Type B pancreatic cell (in vitro differentiated cells): ENCODE measurements at regions not wholly inside any gene's neighbourhood (a gene's known extent, or its start where the extent isn't known, plus 50 kb on each side); places are given as distances from the start of the nearest gene placed in this dataset.

Experiments used
- DNase-seq: peaks from one replicate; pipeline ENCODE4 v3.0.0; 2021; ENCODE audit warnings: mixed read lengths; ENCODE audit not compliant: unreplicated experiment; ENCODE audit errors: extremely low spot score
- H3K27ac Mint-ChIP-seq: 2 replicates; pipeline ENCODE4 v1.8.0; 2021; ENCODE audit warnings: mild to moderate bottlenecking, mixed read lengths
- H3K27me3 Mint-ChIP-seq: 2 replicates; pipeline ENCODE4 v1.8.0; 2021; ENCODE audit warnings: mixed read lengths
- H3K36me3 Mint-ChIP-seq: 2 replicates; pipeline ENCODE4 v1.8.0; 2021; ENCODE audit warnings: mixed read lengths
- H3K4me1 Mint-ChIP-seq: one replicate; pipeline ENCODE4 v1.8.0; 2021; ENCODE audit warnings: mixed read lengths; ENCODE audit not compliant: unreplicated experiment
- H3K4me3 Mint-ChIP-seq: 2 replicates; pipeline ENCODE4 v1.8.0; 2021; ENCODE audit warnings: mild to moderate bottlenecking, mixed read lengths
- H3K9me3 Mint-ChIP-seq: 2 replicates; pipeline ENCODE4 v1.8.0; 2021; ENCODE audit warnings: mixed read lengths
- CTCF ChIP-seq: fragments of 200-600 bp; sonication (generic); conservative IDR thresholded peaks from 2 replicates; pipeline ENCODE4 v1.5.0; 2021; ENCODE audit warnings: antibody characterized with exemption, mild to moderate bottlenecking

GRCh38 chr21:39093526-39093925 is 89.7 kb downstream of the PSMG1 start:
- H3K27ac Mint-ChIP-seq: no peak overlapping the region
- H3K27me3 Mint-ChIP-seq: peaks cover 6% of the 10 kb centered on the region
- H3K4me3 Mint-ChIP-seq: no peak overlapping the region
- H3K4me1 Mint-ChIP-seq: peaks cover 28% of the 10 kb centered on the region
- no peak for TF ChIP-seq CTCF
- no peaks in the 10 kb centered on the region for H3K9me3 Mint-ChIP-seq
- no peaks in the 10 kb centered on the region for H3K36me3 Mint-ChIP-seq
- DNase-seq: no peak

GRCh38 chr21:39088831-39089380 is 94.3 kb downstream of the PSMG1 start:
- Mint-ChIP-seq H3K27me3 (peaks cover 8% of the 10 kb centered on the region), H3K9me3 (no peaks in the 10 kb centered on the region), H3K36me3 (no peaks in the 10 kb centered on the region), H3K4me1 (peaks cover 11% of the 10 kb centered on the region), H3K27ac (peak overlapping the region; percentile 20), H3K4me3 (no peak overlapping the region)
- TF ChIP-seq CTCF: no peak
- no peak for DNase-seq

- Mint-ChIP-seq H3K36me3 (no peaks in the 10 kb centered on the region), H3K4me3 (no peak overlapping the region), H3K4me1 (peaks cover 15% of the 10 kb centered on the region), H3K27me3 (peaks cover 11% of the 10 kb centered on the region), H3K9me3 (no peaks in the 10 kb centered on the region), H3K27ac (no peak overlapping the region)
- no peak for TF ChIP-seq CTCF
- no peak for DNase-seq
These were observed 95.2 kb downstream of the PSMG1 start for GRCh38 chr21:39088031-39088370.

DNA sequence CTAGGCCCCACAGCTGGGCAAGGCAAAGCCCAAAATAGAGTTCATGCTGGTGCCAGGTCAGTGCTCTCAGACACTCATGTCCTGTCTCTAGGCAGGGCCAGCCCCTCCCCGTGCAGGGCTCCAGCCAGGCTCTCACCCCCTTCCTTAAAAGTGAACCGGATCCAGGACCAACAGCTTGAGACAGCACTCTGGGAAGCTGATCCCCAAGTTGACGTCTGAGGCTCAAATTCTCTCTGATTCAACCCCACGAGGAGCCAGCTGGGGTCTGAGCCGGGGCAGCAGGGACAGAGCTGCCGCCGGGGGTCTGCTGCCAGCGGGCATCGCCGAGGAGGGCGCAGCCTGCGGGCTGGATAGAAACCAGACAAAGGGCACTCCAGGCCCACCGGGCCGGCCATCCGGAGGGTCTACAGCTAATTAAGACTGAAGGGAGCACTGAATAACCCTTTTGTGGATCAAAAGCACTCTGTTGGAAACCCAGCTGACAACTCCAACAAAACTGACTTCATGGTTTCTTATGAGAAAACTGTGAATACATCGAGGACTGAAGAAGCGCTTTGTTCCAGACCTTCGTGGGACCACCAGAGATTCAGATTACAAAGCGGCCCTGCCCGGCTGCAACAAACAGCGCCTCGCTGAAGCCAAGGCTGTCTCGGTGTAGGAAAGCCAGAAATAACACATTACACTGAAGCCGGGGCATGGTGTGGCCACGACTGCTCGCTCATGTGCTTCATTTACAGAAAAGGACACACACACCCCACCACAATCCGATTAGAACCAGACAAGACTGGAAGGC is 95.8 kb downstream of the PSMG1 start:
- no peaks in the 10 kb centered on the region for H3K36me3 Mint-ChIP-seq
- H3K27ac Mint-ChIP-seq: peak overlapping the region; percentile 5
- no peak for TF ChIP-seq CTCF
- H3K27me3 Mint-ChIP-seq: peaks cover 15% of the 10 kb centered on the region
- H3K4me1 Mint-ChIP-seq: peaks cover 15% of the 10 kb centered on the region
- H3K9me3 Mint-ChIP-seq: no peaks in the 10 kb centered on the region
- H3K4me3 Mint-ChIP-seq: no peak overlapping the region
- no peak for DNase-seq

DNA sequence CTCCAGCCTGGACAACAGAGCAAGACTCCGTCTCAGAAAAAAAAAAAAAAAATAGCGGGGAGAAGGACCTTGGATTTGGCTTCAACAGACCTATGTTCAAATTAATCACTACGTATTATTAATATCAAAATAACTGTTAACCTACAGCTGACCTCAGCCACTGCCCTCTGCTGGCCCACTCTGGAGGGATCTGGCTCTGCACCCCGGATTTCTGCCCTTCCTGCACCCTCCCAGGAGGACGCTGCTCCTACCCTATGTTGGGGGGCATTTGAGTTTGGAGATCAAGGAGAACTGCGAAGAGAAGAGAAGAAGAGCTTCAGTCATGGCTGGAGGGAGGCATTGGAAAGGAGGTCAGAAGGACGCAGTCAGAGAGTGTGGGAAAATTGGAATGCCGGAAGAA is 96.7 kb downstream of the PSMG1 start:
- DNase-seq: no peak
- no peak overlapping the region for H3K4me3 Mint-ChIP-seq
- H3K27ac Mint-ChIP-seq: peak overlapping the region; percentile 5

More for the DNA sequence above, 96.7 kb downstream of the PSMG1 start:
- no peaks in the 10 kb centered on the region for H3K36me3 Mint-ChIP-seq
- TF ChIP-seq CTCF: peak; percentile 36
- peaks cover 15% of the 10 kb centered on the region for H3K27me3 Mint-ChIP-seq
- no peaks in the 10 kb centered on the region for H3K9me3 Mint-ChIP-seq
- H3K4me1 Mint-ChIP-seq: peaks cover 13% of the 10 kb centered on the region
